ENCODE measurements at regions not wholly inside any gene's neighbourhood (a gene's known extent, or its start where the extent isn't known, plus 50 kb on each side); places are given as distances from the start of the nearest gene placed in this dataset.

DNA sequence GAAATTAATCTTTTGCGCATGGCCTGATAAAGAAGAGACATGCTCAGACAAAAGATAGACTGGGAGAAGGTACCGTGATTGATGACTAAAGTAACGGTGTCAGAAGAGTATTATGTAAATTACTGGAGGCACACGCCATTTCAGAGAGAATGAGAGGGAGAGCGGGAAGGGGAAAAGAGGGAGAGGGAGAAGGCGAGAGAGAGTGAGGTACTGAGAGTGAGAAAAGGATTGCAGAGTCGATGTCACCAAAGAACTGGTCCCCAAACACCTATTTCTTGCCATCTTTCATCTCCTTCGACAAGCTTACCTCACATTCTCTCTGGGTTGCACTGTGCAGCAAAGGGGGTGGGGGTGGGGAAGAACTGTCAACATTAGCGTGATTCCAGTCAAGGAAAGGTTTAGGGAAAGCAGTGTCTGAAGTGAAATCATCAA lies 673.7 kb downstream of the BCL11A start:
- Histone ChIP-seq H3K36me3 (no peaks in the 10 kb centered on the region), H3K4me2 (no peak overlapping the region)

DNA sequence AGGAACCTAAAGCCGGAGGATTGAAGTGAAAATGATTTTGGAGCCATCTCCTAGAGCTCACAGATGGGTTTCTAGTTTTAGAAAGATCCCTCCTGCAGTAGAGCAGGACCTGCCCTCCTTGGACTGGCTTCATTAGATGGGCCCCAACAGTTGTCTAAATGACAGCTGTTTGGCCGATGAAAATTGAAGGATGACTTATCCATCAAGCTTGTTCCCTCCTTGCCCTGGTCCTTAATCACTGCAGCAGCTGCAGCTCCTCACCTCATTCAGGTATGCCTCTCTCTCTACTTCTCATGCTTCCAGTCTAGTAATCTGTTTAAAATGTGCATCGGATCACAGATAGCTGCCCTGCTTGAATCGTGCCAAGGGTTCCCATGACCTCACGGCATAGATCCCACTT lies 677.6 kb downstream of the BCL11A start:
- Histone ChIP-seq H3K9ac (no peak overlapping the region), H3K36me3 (no peaks in the 10 kb centered on the region), H3K27me3 (no peaks in the 10 kb centered on the region), H4K20me1 (no peaks in the 10 kb centered on the region), H3K4me2 (no peak overlapping the region), H3K4me1 (no peaks in the 10 kb centered on the region), H3K4me3 (no peak overlapping the region), H3K9me3 (no peaks in the 10 kb centered on the region), H3K27ac (no peak overlapping the region)
- no peak for TF ChIP-seq Cebpa-rat (IDR thresholded peaks at IDR 0.05)

More for the DNA sequence above, 673.7 kb downstream of the BCL11A start:
- Histone ChIP-seq H4K20me1 (no peaks in the 10 kb centered on the region), H3K9ac (no peak overlapping the region), H3K4me1 (no peaks in the 10 kb centered on the region), H3K9me3 (no peaks in the 10 kb centered on the region), H3K4me3 (no peak overlapping the region), H3K27me3 (no peaks in the 10 kb centered on the region), H3K27ac (no peak overlapping the region)
- TF ChIP-seq Cebpa-rat (IDR thresholded peaks at IDR 0.05), result no peak

DNA sequence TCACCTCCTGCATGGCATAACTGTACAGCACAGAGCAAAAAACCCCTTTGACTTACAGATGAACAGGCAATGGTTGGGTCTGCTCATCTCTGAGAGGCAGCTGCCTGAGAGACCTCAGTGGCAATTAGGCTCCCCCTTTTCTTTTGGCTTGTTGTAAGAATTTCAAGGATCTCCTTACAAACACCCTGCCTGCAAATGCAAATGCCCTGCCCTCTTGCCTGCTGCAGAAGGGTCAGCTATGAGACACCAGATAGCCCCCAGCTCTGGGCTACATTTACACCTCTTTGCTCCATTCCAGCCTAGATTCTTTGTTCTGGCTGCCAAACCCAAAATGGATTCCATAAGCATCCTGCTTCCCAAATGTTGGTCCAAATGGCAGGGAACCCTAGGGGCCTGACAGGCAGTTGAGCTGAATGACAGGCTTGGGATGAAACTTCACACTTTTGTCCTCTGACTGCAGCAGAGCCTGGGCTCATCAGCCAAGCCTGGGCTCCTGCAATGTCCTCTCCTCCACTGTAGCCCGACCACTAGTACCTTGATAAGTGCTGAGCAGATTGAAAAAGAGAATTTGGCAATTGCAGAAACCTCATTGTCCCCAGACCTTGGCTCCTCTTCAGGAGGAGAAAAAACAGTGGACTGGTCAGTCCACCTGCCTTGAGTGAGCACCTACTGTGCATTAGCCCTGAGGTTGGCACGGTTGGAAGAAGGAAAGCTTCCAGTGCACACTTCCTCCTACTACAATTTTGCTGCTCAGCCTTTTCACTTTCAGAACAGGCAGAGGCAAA lies 678.3 kb downstream of the BCL11A start:
- Histone ChIP-seq H3K27me3 (no peaks in the 10 kb centered on the region), H3K9me3 (no peaks in the 10 kb centered on the region), H3K4me3 (no peak overlapping the region), H3K9ac (no peak overlapping the region), H3K36me3 (no peaks in the 10 kb centered on the region), H4K20me1 (no peaks in the 10 kb centered on the region), H3K27ac (no peak overlapping the region), H3K4me1 (no peaks in the 10 kb centered on the region), H3K4me2 (no peak overlapping the region)
- no peak for TF ChIP-seq Cebpa-rat (IDR thresholded peaks at IDR 0.05)

DNA sequence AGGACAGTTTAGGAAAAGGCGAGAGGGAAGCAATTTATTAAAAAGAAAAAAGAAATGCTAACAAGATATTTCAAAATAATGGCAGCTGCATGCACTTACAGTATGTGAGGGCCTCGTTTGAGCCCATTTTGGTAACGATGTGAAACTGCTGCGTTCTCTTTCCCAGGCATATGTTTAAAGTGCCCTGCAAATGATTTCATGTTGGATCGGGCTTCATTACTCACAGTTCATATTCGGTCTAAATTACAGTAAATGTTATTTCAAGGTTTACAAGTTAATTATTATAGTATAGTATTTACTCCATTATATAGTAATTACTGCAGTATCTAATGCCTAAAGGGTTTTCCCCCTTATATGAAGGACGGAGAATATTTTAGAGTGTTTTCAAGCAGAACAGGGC lies 679.1 kb downstream of the BCL11A start:
- no peak overlapping the region for H3K4me3 ChIP-seq
- no peak overlapping the region for H3K4me2 ChIP-seq
- H3K27ac ChIP-seq, result no peak overlapping the region
- H3K4me1 ChIP-seq, result no peaks in the 10 kb centered on the region
- no peaks in the 10 kb centered on the region for H3K27me3 ChIP-seq
- TF ChIP-seq Cebpa-rat (IDR thresholded peaks at IDR 0.05), result no peak
- H3K36me3 ChIP-seq, result no peaks in the 10 kb centered on the region
- no peak overlapping the region for H3K9ac ChIP-seq
- no peaks in the 10 kb centered on the region for H4K20me1 ChIP-seq
- H3K9me3 ChIP-seq, result no peaks in the 10 kb centered on the region

DNA sequence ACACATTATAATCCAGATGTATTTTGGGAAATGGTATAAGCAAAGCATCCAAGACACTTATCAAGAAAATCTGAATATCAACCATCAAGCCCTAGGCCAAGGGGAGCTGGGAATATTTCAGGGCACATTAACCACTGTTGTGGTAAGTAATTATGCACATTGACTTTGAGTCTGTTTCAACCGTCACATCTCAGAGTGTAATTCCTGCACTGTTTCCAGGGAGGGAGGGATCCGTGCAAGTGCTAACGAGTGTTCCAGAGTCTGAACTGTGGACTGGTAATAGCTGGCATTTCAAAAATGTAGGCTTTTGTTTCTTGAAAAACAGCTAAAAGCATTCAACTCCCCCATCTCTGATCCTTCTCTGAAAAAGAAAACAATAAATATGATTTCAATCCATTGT lies 681.6 kb downstream of the BCL11A start:
- H3K4me3 ChIP-seq, result no peak overlapping the region
- H4K20me1 ChIP-seq, result no peaks in the 10 kb centered on the region
- no peaks in the 10 kb centered on the region for H3K4me1 ChIP-seq

DNA sequence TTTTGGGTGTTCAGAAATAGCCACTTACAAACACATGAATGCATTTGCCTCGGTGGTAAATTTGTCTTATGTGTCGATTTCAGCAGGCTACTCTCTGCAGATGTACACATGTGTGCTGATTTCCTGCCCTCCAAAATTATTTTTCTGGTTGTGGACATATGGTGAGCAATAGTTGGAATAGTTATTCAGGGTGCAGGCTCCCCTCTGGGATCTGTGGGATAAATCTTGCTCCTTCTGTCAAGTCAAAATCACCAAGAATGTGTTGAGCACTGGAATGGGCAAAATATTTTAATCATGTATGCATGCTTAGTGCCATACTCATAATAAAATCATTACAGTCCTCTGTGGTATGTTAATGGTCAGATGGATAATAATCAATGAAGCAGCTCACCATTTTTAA lies 684.5 kb downstream of the BCL11A start:
- H3K4me1 ChIP-seq, result no peaks in the 10 kb centered on the region
- no peak overlapping the region for H3K4me2 ChIP-seq
- no peaks in the 10 kb centered on the region for H3K36me3 ChIP-seq
- TF ChIP-seq Cebpa-rat (IDR thresholded peaks at IDR 0.05), result no peak
- H4K20me1 ChIP-seq, result no peaks in the 10 kb centered on the region
- no peaks in the 10 kb centered on the region for H3K27me3 ChIP-seq
- no peak overlapping the region for H3K4me3 ChIP-seq
- H3K9me3 ChIP-seq, result no peaks in the 10 kb centered on the region
- H3K9ac ChIP-seq, result no peak overlapping the region
- no peak overlapping the region for H3K27ac ChIP-seq

More for the DNA sequence above, 681.6 kb downstream of the BCL11A start:
- H3K27me3 ChIP-seq, result no peaks in the 10 kb centered on the region
- no peak for TF ChIP-seq Cebpa-rat (IDR thresholded peaks at IDR 0.05)
- H3K9ac ChIP-seq, result no peak overlapping the region
- H3K27ac ChIP-seq, result no peak overlapping the region
- H3K4me2 ChIP-seq, result no peak overlapping the region
- H3K36me3 ChIP-seq, result no peaks in the 10 kb centered on the region
- no peaks in the 10 kb centered on the region for H3K9me3 ChIP-seq

DNA sequence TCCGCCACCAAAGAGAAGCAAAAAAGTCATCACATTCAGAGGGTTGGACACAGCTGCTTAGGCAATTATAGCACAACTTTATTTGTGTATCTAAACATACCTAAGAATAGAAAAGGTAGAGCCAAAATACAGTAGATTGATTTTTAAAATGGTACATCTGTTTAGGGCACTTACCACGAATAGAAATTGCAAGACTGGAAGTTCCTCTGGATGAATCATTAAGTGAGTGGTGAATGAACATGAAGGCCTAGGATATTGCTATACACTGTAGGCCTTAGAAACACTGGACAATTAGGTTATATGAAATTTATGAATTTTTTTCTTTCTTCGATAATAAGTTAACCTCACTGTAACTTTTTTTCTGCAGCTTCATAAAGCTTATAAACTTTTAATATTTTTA lies 687.0 kb downstream of the BCL11A start:
- H3K27ac ChIP-seq, result no peak overlapping the region
- H3K27me3 ChIP-seq, result no peaks in the 10 kb centered on the region
- H3K4me1 ChIP-seq, result no peaks in the 10 kb centered on the region
- H3K4me3 ChIP-seq, result no peak overlapping the region
- no peak overlapping the region for H3K9ac ChIP-seq
- no peak overlapping the region for H3K4me2 ChIP-seq
- no peak for TF ChIP-seq Cebpa-rat (IDR thresholded peaks at IDR 0.05)
- no peaks in the 10 kb centered on the region for H3K36me3 ChIP-seq
- no peaks in the 10 kb centered on the region for H4K20me1 ChIP-seq
- peaks cover 16% of the 10 kb centered on the region for H3K9me3 ChIP-seq

DNA sequence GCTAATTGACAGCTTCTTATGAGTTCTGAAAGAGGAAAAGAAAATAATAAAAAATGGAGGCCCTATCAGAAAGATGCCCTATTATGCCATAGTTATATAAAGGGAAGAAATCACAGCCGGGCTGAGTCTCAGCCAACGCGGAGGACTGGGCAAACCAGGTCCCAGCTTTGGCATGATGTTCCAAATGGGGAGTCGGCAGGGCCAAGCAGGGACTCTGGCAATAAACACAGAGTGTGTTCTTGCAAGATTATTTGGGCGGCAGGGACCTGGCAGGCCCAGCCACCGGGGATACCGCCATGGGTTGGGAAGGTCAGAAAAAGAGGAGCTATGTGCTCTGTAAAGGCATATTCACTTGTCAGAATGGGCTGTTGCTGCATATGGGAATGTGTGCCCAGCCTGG lies 694.9 kb downstream of the BCL11A start:
- Histone ChIP-seq H3K36me3 (no peaks in the 10 kb centered on the region), H3K9me3 (peaks cover 33% of the 10 kb centered on the region), H3K27ac (no peak overlapping the region), H3K4me1 (peaks cover 1% of the 10 kb centered on the region; the same call in 1 of the 2 replicates), H3K27me3 (no peaks in the 10 kb centered on the region), H3K4me3 (no peak overlapping the region), H3K4me2 (no peak overlapping the region), H3K9ac (no peak overlapping the region), H4K20me1 (no peaks in the 10 kb centered on the region)
- TF ChIP-seq Cebpa-rat (IDR thresholded peaks at IDR 0.05), result no peak

DNA sequence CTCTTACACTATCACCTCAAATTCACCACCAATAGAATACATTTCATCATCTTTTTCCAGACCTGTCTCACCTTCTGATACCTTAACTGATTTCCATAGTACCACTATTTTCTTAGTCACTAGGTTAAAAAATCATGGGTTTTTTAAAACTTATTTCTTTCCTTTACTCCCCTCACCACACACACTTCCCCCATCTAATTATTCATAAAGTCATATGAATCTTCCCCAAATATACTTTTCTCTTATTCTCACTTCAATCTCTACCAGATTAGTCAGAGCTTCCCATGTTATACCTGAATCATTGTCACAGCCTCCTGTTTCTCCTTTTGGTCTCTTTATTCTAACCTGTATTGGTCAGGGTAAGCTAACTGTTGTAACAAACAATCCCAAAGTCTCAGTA lies 696.3 kb downstream of the BCL11A start:
- no peak overlapping the region for H3K4me2 ChIP-seq
- no peak overlapping the region for H3K27ac ChIP-seq
- no peak overlapping the region for H3K4me3 ChIP-seq
- peaks cover 24% of the 10 kb centered on the region for H3K9me3 ChIP-seq
- no peak overlapping the region for H3K9ac ChIP-seq
- no peaks in the 10 kb centered on the region for H3K27me3 ChIP-seq
- no peaks in the 10 kb centered on the region for H4K20me1 ChIP-seq
- peaks cover 11% of the 10 kb centered on the region for H3K4me1 ChIP-seq
- no peak for TF ChIP-seq Cebpa-rat (IDR thresholded peaks at IDR 0.05)
- H3K36me3 ChIP-seq, result no peaks in the 10 kb centered on the region

DNA sequence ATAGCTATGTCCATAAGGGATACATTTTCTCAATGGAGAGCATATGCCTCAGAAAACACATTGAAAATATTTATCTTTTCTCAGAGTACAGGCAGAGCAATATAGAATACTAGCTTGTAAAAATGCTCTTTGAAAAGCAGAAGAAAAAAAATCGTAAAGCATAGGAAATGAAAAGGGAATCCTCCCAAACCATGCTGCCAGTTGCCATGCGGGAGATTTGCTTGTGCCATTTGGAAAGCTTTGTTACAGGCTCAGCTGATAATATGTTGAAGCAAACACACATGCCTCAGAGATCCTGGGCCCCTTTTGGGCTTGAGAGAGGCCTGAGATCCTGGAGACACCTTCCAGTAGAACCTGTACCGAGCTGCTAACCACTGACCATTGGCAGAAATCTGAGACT lies 697.1 kb downstream of the BCL11A start:
- H3K27me3 ChIP-seq, result no peaks in the 10 kb centered on the region
- no peak overlapping the region for H3K4me2 ChIP-seq
- H3K36me3 ChIP-seq, result no peaks in the 10 kb centered on the region
- H3K9ac ChIP-seq, result no peak overlapping the region
- peaks cover 11% of the 10 kb centered on the region for H3K4me1 ChIP-seq
- H4K20me1 ChIP-seq, result no peaks in the 10 kb centered on the region
- no peak overlapping the region for H3K27ac ChIP-seq
- peaks cover 17% of the 10 kb centered on the region for H3K9me3 ChIP-seq
- no peak for TF ChIP-seq Cebpa-rat (IDR thresholded peaks at IDR 0.05)
- H3K4me3 ChIP-seq, result no peak overlapping the region
